ENCODE measurements at regions not wholly inside any gene's neighbourhood (a gene's known extent, or its start where the extent isn't known, plus 50 kb on each side); places are given as distances from the start of the nearest gene placed in this dataset.

GRCh38 chr13:37945651-37946575 is 76.3 kb upstream of the TRPC4 start:
- ATAC-seq (ENCODE audit: low FRiP score) (no peak), DNase-seq (ENCODE audit: low spot score) (no peak)
- no peak for TF ChIP-seq CTCF (IDR thresholded peaks at IDR 0.05)

- DNase-seq (ENCODE audit: low spot score) (no peak), ATAC-seq (ENCODE audit: low FRiP score) (no peak)
- no peak for TF ChIP-seq CTCF (IDR thresholded peaks at IDR 0.05)
Measured at GRCh38 chr13:37944869-37945442, 75.4 kb upstream of the TRPC4 start.

- DNase-seq (ENCODE audit: low spot score) (no peak), ATAC-seq (ENCODE audit: low FRiP score) (no peak)
- TF ChIP-seq CTCF (IDR thresholded peaks at IDR 0.05), result no peak
Measured at GRCh38 chr13:37944081-37944868, 74.7 kb upstream of the TRPC4 start.

GRCh38 chr13:37942929-37943328 is 73.4 kb upstream of the TRPC4 start:
- TF ChIP-seq CTCF (IDR thresholded peaks at IDR 0.05), result no peak
- DNase-seq (ENCODE audit: low spot score), result no peak
- no peak for ATAC-seq (ENCODE audit: low FRiP score)

GRCh38 chr13:37934339-37935191 is 65.0 kb upstream of the TRPC4 start:
- DNase-seq (ENCODE audit: low spot score), result no peak
- no peak for TF ChIP-seq CTCF (IDR thresholded peaks at IDR 0.05)
- no peak for ATAC-seq (ENCODE audit: low FRiP score)

GRCh38 chr13:37929308-37929707 is 59.7 kb upstream of the TRPC4 start:
- TF ChIP-seq CTCF (IDR thresholded peaks at IDR 0.05), result no peak
- ATAC-seq (ENCODE audit: low FRiP score) (no peak), DNase-seq (ENCODE audit: low spot score) (no peak)
